ENCODE measurements at regions not wholly inside any gene's neighbourhood (a gene's known extent, or its start where the extent isn't known, plus 50 kb on each side); places are given as distances from the start of the nearest gene placed in this dataset.

GRCh38 chr12:78403136-78403535 is 461.4 kb upstream of the SYT1 start:
- no peak for DNase-seq (ENCODE audit: low read depth in 4 of 4, low spot score in 2 of 4)

GRCh38 chr12:78403681-78404080 is 460.9 kb upstream of the SYT1 start:
- no peak for DNase-seq (ENCODE audit: low read depth in 4 of 4, low spot score in 2 of 4)

- no peak for DNase-seq (ENCODE audit: low read depth in 4 of 4, low spot score in 2 of 4)
Observed at GRCh38 chr12:78406213-78406612, 458.4 kb upstream of the SYT1 start.

- no peak for DNase-seq (ENCODE audit: low read depth in 4 of 4, low spot score in 2 of 4)
Observed at GRCh38 chr12:78406828-78407227, 457.7 kb upstream of the SYT1 start.

GRCh38 chr12:78407722-78408121 is 456.9 kb upstream of the SYT1 start:
- DNase-seq (ENCODE audit: low read depth in 4 of 4, low spot score in 2 of 4): no peak

GRCh38 chr12:78414071-78414470 is 450.5 kb upstream of the SYT1 start:
- no peak for DNase-seq (ENCODE audit: low read depth in 4 of 4, low spot score in 2 of 4)

GRCh38 chr12:78418919-78419318 is 445.7 kb upstream of the SYT1 start:
- no peak for DNase-seq (ENCODE audit: low read depth in 4 of 4, low spot score in 2 of 4)

- no peak for DNase-seq (ENCODE audit: low read depth in 4 of 4, low spot score in 2 of 4)
Observed at GRCh38 chr12:78419513-78419912, 445.1 kb upstream of the SYT1 start.

GRCh38 chr12:78420991-78421390 is 443.6 kb upstream of the SYT1 start:
- no peak for DNase-seq (ENCODE audit: low read depth in 4 of 4, low spot score in 2 of 4)

- peak in 3 of 4 donors; percentile 10 to 11 (median 10) for DNase-seq (ENCODE audit: low read depth in 4 of 4, low spot score in 2 of 4)
Observed at GRCh38 chr12:78430551-78430950, 434.0 kb upstream of the SYT1 start.

GRCh38 chr12:78431931-78432330 is 432.6 kb upstream of the SYT1 start:
- no peak for DNase-seq (ENCODE audit: low read depth in 4 of 4, low spot score in 2 of 4)

GRCh38 chr12:78439666-78440065 is 424.9 kb upstream of the SYT1 start:
- DNase-seq (ENCODE audit: low read depth in 4 of 4, low spot score in 2 of 4): no peak

GRCh38 chr12:78441737-78442453 is 422.7 kb upstream of the SYT1 start:
- DNase-seq (ENCODE audit: low read depth in 4 of 4, low spot score in 2 of 4): no peak

- DNase-seq (ENCODE audit: low read depth in 4 of 4, low spot score in 2 of 4): no peak
Observed at GRCh38 chr12:78442454-78442801, 422.1 kb upstream of the SYT1 start.

- DNase-seq (ENCODE audit: low read depth in 4 of 4, low spot score in 2 of 4): no peak
Observed at GRCh38 chr12:78446555-78446954, 418.0 kb upstream of the SYT1 start.

GRCh38 chr12:78447373-78447772 is 417.2 kb upstream of the SYT1 start:
- DNase-seq (ENCODE audit: low read depth in 4 of 4, low spot score in 2 of 4): no peak

- DNase-seq (ENCODE audit: low read depth in 4 of 4, low spot score in 2 of 4): no peak
Observed at GRCh38 chr12:78448692-78449091, 415.9 kb upstream of the SYT1 start.

GRCh38 chr12:78455991-78456390 is 408.6 kb upstream of the SYT1 start:
- DNase-seq (ENCODE audit: low read depth in 4 of 4, low spot score in 2 of 4): no peak

GRCh38 chr12:78457938-78458337 is 406.6 kb upstream of the SYT1 start:
- no peak for DNase-seq (ENCODE audit: low read depth in 4 of 4, low spot score in 2 of 4)

GRCh38 chr12:78470354-78471195 is 394.0 kb upstream of the SYT1 start:
- no peak for DNase-seq (ENCODE audit: low read depth in 4 of 4, low spot score in 2 of 4)

- DNase-seq (ENCODE audit: low read depth in 4 of 4, low spot score in 2 of 4): no peak
Observed at GRCh38 chr12:78473136-78473535, 391.4 kb upstream of the SYT1 start.

- DNase-seq (ENCODE audit: low read depth in 4 of 4, low spot score in 2 of 4): no peak
Observed at GRCh38 chr12:78473561-78473960, 391.0 kb upstream of the SYT1 start.

Measured in left renal cortex interstitium (tissue), 4 donors.